Mucosa of rectum (tissue), 2 donors: ENCODE measurements at regions not wholly inside any gene's neighbourhood (a gene's known extent, or its start where the extent isn't known, plus 50 kb on each side); places are given as distances from the start of the nearest gene placed in this dataset.

ENCODE experiments used
- H3K27ac ChIP-seq, 2 donors: one replicate each; pipeline ENCODE4 v1.7.0; 2013; ENCODE audit warnings: inconsistent platforms in 2 of 2, low read depth in 2 of 2, low read length in 2 of 2
- H3K27me3 ChIP-seq, 2 donors: one replicate each; pipeline ENCODE4 v1.7.0; 2013; ENCODE audit warnings: low read length in 2 of 2; ENCODE audit not compliant: control insufficient read depth in 2 of 2, insufficient read depth in 2 of 2
- H3K36me3 ChIP-seq, 2 donors: one replicate each; pipeline ENCODE4 v1.7.0; 2013; ENCODE audit warnings: low read length in 2 of 2; ENCODE audit not compliant: control insufficient read depth in 2 of 2, insufficient read depth in 2 of 2
- H3K4me1 ChIP-seq, 2 donors: one replicate each; pipeline ENCODE4 v1.7.0; 2013; ENCODE audit warnings: low read length in 2 of 2, mild to moderate bottlenecking in 1 of 2; ENCODE audit not compliant: control insufficient read depth in 2 of 2, insufficient read depth in 2 of 2
- H3K4me3 ChIP-seq, 2 donors: one replicate each; pipeline ENCODE4 v1.7.0; 2013; ENCODE audit warnings: low read length in 2 of 2
- H3K9ac ChIP-seq, 2 donors: one replicate each; pipeline ENCODE4 v1.7.0; 2013; ENCODE audit warnings: low read length in 2 of 2, low read depth in 1 of 2, mild to moderate bottlenecking in 1 of 2
- H3K9me3 ChIP-seq, 2 donors: one replicate each; pipeline ENCODE4 v1.7.0; 2013; ENCODE audit warnings: low read length in 2 of 2; ENCODE audit not compliant: control insufficient read depth in 2 of 2
- donor health status: healthy.
- donor health status: Normal muscosa, but diverticular disease.

GRCh38 chr9:81394881-81395675 is 294.3 kb downstream of the TLE1 start:
- no peaks in the 10 kb centered on the region for H3K9me3 ChIP-seq
- no peak overlapping the region for H3K4me3 ChIP-seq
- no peaks in the 10 kb centered on the region for H3K36me3 ChIP-seq
- H3K27ac ChIP-seq: peak overlapping the region; percentile 16 to 28
- H3K27me3 ChIP-seq: peaks cover 0 to 2% of the 10 kb centered on the region in 2 donors
- no peak overlapping the region for H3K9ac ChIP-seq
- H3K4me1 ChIP-seq: no peaks in the 10 kb centered on the region

- Histone ChIP-seq H3K36me3 (no peaks in the 10 kb centered on the region), H3K27me3 (peaks cover 0 to 2% of the 10 kb centered on the region in 2 donors), H3K4me3 (no peak overlapping the region), H3K9me3 (no peaks in the 10 kb centered on the region), H3K4me1 (peaks cover 0 to 2% of the 10 kb centered on the region in 2 donors), H3K9ac (no peak overlapping the region), H3K27ac (peak overlapping the region; percentile 19 to 50)
Observed at GRCh38 chr9:81393985-81394811, 295.1 kb downstream of the TLE1 start.

GRCh38 chr9:81391457-81391825 is 297.9 kb downstream of the TLE1 start:
- no peaks in the 10 kb centered on the region for H3K36me3 ChIP-seq
- no peak overlapping the region for H3K27ac ChIP-seq
- no peak overlapping the region for H3K4me3 ChIP-seq

GRCh38 chr9:81390792-81391456 is 298.4 kb downstream of the TLE1 start:
- Histone ChIP-seq H3K36me3 (no peaks in the 10 kb centered on the region), H3K27me3 (no peaks in the 10 kb centered on the region), H3K4me1 (peaks cover 0 to 2% of the 10 kb centered on the region in 2 donors), H3K9me3 (no peaks in the 10 kb centered on the region), H3K9ac (no peak overlapping the region), H3K4me3 (no peak overlapping the region), H3K27ac (no peak overlapping the region)

More at GRCh38 chr9:81391457-81391825, 297.9 kb downstream of the TLE1 start:
- Histone ChIP-seq H3K4me1 (peaks cover 0 to 2% of the 10 kb centered on the region in 2 donors), H3K27me3 (no peaks in the 10 kb centered on the region), H3K9ac (no peak overlapping the region), H3K9me3 (no peaks in the 10 kb centered on the region)

DNA sequence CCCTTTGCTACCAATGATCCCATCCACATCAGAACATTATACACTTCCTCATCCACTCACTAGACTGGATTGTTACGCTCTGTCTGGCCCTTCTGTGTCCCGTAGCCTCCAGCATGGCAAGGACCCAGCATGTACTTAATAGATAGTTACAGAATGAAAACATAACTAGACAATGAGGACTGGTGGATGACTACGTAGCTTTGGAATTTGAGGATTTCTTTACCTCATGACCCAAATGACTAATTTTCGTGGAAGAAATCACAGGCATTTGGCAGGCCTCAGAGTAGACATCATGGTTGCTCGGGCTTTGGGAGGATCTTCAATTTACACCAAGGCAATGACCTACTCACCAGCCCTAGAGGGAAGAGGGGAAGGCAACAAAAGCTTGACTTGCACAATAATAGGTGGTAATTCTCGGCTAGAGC is 299.8 kb downstream of the TLE1 start:
- H3K9me3 ChIP-seq: no peaks in the 10 kb centered on the region
- H3K4me3 ChIP-seq: no peak overlapping the region
- H3K9ac ChIP-seq: no peak overlapping the region
- no peaks in the 10 kb centered on the region for H3K27me3 ChIP-seq
- no peak overlapping the region for H3K27ac ChIP-seq
- peaks cover 0 to 2% of the 10 kb centered on the region in 2 donors for H3K4me1 ChIP-seq
- H3K36me3 ChIP-seq: no peaks in the 10 kb centered on the region

DNA sequence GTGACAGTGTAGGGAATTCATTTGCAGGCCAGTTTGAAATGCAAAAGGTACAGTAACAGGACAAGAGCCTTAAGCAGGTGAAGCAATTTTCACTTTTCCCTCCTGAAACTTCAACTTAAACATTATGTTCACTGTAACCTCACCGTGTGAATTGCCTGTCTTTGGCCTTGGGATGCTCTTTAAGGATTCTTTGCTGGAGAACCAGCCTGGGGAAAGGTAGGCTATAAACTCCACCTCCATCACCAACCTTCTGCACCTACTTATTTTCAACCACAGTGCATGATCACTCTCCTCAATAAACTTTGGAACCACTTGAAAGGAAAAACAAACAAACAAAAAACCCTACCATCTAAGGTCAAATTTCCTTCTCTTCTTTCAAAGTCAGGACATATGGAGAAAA is 300.5 kb downstream of the TLE1 start:
- no peak overlapping the region for H3K27ac ChIP-seq

GRCh38 chr9:81387360-81388106 is 301.8 kb downstream of the TLE1 start:
- Histone ChIP-seq H3K4me1 (peaks cover 0 to 2% of the 10 kb centered on the region in 2 donors), H3K27ac (no peak overlapping the region), H3K9me3 (no peaks in the 10 kb centered on the region), H3K9ac (no peak overlapping the region), H3K36me3 (no peaks in the 10 kb centered on the region), H3K27me3 (no peaks in the 10 kb centered on the region), H3K4me3 (no peak overlapping the region)

More for the DNA sequence above, 300.5 kb downstream of the TLE1 start:
- Histone ChIP-seq H3K9me3 (no peaks in the 10 kb centered on the region), H3K4me1 (peaks cover 0 to 2% of the 10 kb centered on the region in 2 donors), H3K36me3 (no peaks in the 10 kb centered on the region), H3K9ac (no peak overlapping the region), H3K4me3 (no peak overlapping the region), H3K27me3 (no peaks in the 10 kb centered on the region)

- H3K27ac ChIP-seq: no peak overlapping the region
- no peaks in the 10 kb centered on the region for H3K36me3 ChIP-seq
- peaks cover 0 to 2% of the 10 kb centered on the region in 2 donors for H3K4me1 ChIP-seq
- H3K9me3 ChIP-seq: no peaks in the 10 kb centered on the region
- no peak overlapping the region for H3K4me3 ChIP-seq
- H3K9ac ChIP-seq: no peak overlapping the region
- no peaks in the 10 kb centered on the region for H3K27me3 ChIP-seq
Observed at GRCh38 chr9:81384911-81385310, 304.4 kb downstream of the TLE1 start.

GRCh38 chr9:81382281-81382680 is 307.1 kb downstream of the TLE1 start:
- Histone ChIP-seq H3K36me3 (no peaks in the 10 kb centered on the region), H3K4me3 (no peak overlapping the region), H3K9me3 (no peaks in the 10 kb centered on the region)

More at GRCh38 chr9:81382281-81382680, 307.1 kb downstream of the TLE1 start:
- no peaks in the 10 kb centered on the region for H3K27me3 ChIP-seq
- H3K4me1 ChIP-seq: no peaks in the 10 kb centered on the region
- H3K27ac ChIP-seq: no peak overlapping the region
- H3K9ac ChIP-seq: no peak overlapping the region
